ENCODE measurements at regions not wholly inside any gene's neighbourhood (a gene's known extent, or its start where the extent isn't known, plus 50 kb on each side); places are given as distances from the start of the nearest gene placed in this dataset.

DNA sequence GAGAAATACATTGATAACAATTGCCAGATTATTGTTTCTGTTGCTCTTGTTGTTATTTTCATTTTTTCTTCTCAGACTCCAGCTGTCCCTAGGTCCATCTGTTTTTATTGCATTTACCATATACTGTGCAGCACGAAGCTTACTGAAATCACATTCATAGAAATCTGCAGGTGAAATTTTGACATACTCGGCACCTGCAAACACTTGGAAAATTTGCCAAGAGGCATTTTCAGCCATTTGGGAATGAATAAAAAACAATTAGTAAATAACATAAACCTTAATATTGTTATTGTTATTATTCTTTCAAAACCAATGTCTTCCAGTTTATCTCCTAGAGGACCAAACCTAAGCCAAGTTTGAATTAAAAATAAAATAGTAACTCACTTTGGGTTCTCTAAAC lies 2357.2 kb downstream of the LRRC4C start:
- Histone ChIP-seq H2BK120ac (ENCODE audit: low read depth, low read length, poor library complexity, severe bottlenecking) (no peak overlapping the region), H4K91ac (ENCODE audit: insufficient read length, low read depth, low read length) (no peak overlapping the region), H3K23me2 (ENCODE audit: insufficient read length, low read depth, low read length, poor library complexity, severe bottlenecking) (no peaks in the 10 kb centered on the region), H2BK20ac (ENCODE audit: low read depth, low read length, poor library complexity, severe bottlenecking) (no peak overlapping the region), H3K79me2 (ENCODE audit: insufficient read depth, low read length) (no peaks in the 10 kb centered on the region), H4K8ac (replicated peaks; ENCODE audit: insufficient read length, low read depth, low read length) (no peak overlapping the region), H3K14ac (ENCODE audit: insufficient read depth, low read length) (no peak overlapping the region), H3K9ac (ENCODE audit: extremely low read depth, insufficient read length, low read length) (no peak overlapping the region), H3K4me2 (ENCODE audit: insufficient read depth, insufficient read length, low read length) (no peak overlapping the region), H4K20me1 (ENCODE audit: control insufficient read depth, insufficient read depth, insufficient read length) (no peaks in the 10 kb centered on the region), H2AFZ (ENCODE audit: low read length) (no peak overlapping the region), H3K9me3 (ENCODE audit: control insufficient read depth, low read depth, low read length) (no peaks in the 10 kb centered on the region), H3K4ac (ENCODE audit: low read depth, low read length) (no peak overlapping the region), H2BK5ac (ENCODE audit: insufficient read length, low read length) (no peak overlapping the region), H2BK15ac (ENCODE audit: low read depth, low read length) (no peak overlapping the region), H3K4me1 (ENCODE audit: insufficient read depth, low read length) (no peaks in the 10 kb centered on the region), H2AK5ac (ENCODE audit: insufficient read length, low read length) (no peak overlapping the region), H4K5ac (ENCODE audit: insufficient read length, low read depth, low read length) (no peak overlapping the region), H3K27me3 (ENCODE audit: insufficient read depth, low read length) (no peaks in the 10 kb centered on the region), H3T11ph (ENCODE audit: low read length) (no peak overlapping the region), H3K79me1 (ENCODE audit: insufficient read depth, low read depth, low read length, poor library complexity, severe bottlenecking) (no peaks in the 10 kb centered on the region), H3K56ac (ENCODE audit: insufficient read length, low read depth, low read length) (no peak overlapping the region), H3K18ac (ENCODE audit: insufficient read length, low read depth, low read length) (no peak overlapping the region), H3K27ac (ENCODE audit: insufficient read length, low read depth, low read length) (no peak overlapping the region), H3K23ac (ENCODE audit: insufficient read length, low read depth, low read length) (no peak overlapping the region), H2BK12ac (ENCODE audit: insufficient read length, low read depth, low read length) (no peak overlapping the region)
- no peak for TF ChIP-seq CTCF (conservative IDR thresholded peaks at IDR 0.05)
- no CpG with 5 or more reads among the region's 2 CpGs for WGBS (ENCODE audit: extremely low coverage, insufficient read length, low lambda C conversion rate)
- Mint-ChIP-seq H3K36me3 (ENCODE audit: insufficient read depth in 1 of 3, low read depth in 3 of 3) (peaks cover 8 to 19% (median 14%) of the 10 kb centered on the region in 3 experiments), H3K27ac (no peak overlapping the region), H3K4me3 (no peak overlapping the region), H3K9me3 (peaks cover 27 to 29% of the 10 kb centered on the region in 2 experiments), H3K27me3 (ENCODE audit: low read depth) (peaks cover 3% of the 10 kb centered on the region; the same call in 1 of the 2 replicates), H3K4me1 (no peaks in the 10 kb centered on the region)
- no peak for DNase-seq
